OCI-LY1 (cell line): ENCODE measurements at regions not wholly inside any gene's neighbourhood (a gene's known extent, or its start where the extent isn't known, plus 50 kb on each side); places are given as distances from the start of the nearest gene placed in this dataset.

Experiments used
- EZH2 ChIP-seq: fragments of 200-600 bp; sonication (generic), shearing (Covaris generic); IDR thresholded peaks from 2 replicates; pipeline ENCODE4 v1.8.0; 2017; ENCODE audit warnings: borderline replicate concordance, mixed run types, mild to moderate bottlenecking, antibody characterized with exemption, low read length, moderate library complexity, mixed read lengths
- TF ChIP-seq, protein P1 (sequence below): fragments of 200-600 bp; sonication (generic), shearing (Covaris generic); IDR thresholded peaks from 2 replicates; pipeline ENCODE4 v1.5.1; 2017; ENCODE audit warnings: mild to moderate bottlenecking, antibody characterized with exemption, low read length, moderate library complexity, mixed read lengths

DNA sequence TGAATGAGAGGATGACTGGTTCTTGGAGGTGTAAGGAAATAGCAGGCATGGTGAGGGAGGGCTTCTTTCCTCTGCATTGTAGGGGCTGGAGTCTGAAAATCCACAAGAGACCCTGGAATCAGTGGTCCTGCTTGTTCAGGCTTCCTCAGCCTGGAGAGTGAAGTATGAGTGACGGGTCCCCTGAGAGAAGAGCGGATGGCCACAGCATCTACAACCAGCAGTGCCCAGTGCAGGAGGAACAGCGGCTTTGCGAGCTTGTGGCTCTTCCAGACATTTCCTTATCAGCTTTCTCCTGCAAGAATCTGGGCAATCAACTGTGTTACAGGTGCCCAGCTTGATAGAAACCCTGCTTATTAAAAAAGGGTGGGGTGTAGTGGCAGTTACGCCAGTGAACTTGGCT is 97.0 kb upstream of the HES1 start:
- TF ChIP-seq, protein P1, sequence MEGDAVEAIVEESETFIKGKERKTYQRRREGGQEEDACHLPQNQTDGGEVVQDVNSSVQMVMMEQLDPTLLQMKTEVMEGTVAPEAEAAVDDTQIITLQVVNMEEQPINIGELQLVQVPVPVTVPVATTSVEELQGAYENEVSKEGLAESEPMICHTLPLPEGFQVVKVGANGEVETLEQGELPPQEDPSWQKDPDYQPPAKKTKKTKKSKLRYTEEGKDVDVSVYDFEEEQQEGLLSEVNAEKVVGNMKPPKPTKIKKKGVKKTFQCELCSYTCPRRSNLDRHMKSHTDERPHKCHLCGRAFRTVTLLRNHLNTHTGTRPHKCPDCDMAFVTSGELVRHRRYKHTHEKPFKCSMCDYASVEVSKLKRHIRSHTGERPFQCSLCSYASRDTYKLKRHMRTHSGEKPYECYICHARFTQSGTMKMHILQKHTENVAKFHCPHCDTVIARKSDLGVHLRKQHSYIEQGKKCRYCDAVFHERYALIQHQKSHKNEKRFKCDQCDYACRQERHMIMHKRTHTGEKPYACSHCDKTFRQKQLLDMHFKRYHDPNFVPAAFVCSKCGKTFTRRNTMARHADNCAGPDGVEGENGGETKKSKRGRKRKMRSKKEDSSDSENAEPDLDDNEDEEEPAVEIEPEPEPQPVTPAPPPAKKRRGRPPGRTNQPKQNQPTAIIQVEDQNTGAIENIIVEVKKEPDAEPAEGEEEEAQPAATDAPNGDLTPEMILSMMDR = no peak
- TF ChIP-seq EZH2 = no peak
